ENCODE measurements at regions not wholly inside any gene's neighbourhood (a gene's known extent, or its start where the extent isn't known, plus 50 kb on each side); places are given as distances from the start of the nearest gene placed in this dataset.

DNA sequence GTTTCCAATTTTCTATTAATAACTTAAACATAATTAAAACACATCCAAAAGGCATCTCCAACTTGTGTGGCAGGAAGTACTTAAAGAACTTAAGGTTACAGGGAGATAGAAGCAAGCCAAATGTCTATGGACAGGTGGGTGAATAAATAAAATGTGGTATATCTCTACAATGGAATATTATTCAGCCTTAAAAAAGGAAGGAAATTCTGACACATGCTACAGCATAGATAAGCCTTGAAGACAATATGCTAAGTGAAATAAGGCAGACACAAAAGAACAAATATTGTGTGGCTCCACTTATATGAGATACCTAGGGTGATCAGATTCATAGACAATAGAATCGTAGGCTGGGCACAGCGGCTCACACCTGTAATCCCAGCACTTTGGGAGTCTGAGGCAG is 109.6 kb downstream of the WT1 start:
- Mint-ChIP-seq H3K4me1 (no peaks in the 10 kb centered on the region), H3K27ac (no peak overlapping the region), H3K9me3 (no peaks in the 10 kb centered on the region), H3K4me3 (no peak overlapping the region), H3K27me3 (peaks cover 15 to 20% of the 10 kb centered on the region in 2 donors), H3K36me3 (no peaks in the 10 kb centered on the region)
- ATAC-seq (replicated peaks) = no peak
- DNase-seq = no peak

DNA sequence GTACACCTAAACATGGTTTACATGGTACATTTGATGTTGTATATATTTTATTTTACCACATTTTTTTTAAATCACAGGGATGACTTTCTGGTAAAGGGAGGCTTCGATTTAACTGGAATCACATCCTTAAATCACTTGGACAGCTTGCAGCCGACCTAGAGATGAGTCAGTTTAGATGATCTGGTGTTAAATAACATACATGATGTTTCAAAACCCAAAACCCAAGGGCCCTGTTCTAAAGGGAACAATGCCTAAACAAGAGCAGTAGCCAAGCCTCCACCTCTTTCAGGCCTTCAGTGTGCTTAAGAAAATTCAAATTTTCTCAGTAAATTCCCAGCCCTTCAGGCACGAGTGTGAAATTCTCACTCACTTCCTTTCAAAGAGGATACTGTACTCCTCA is 108.8 kb downstream of the WT1 start:
- no peak overlapping the region for H3K4me3 Mint-ChIP-seq
- DNase-seq = no peak
- no peak overlapping the region for H3K27ac Mint-ChIP-seq
- H3K27me3 Mint-ChIP-seq = peaks cover 22 to 26% of the 10 kb centered on the region in 2 donors
- H3K9me3 Mint-ChIP-seq = no peaks in the 10 kb centered on the region
- H3K36me3 Mint-ChIP-seq = no peaks in the 10 kb centered on the region
- no peaks in the 10 kb centered on the region for H3K4me1 Mint-ChIP-seq
- no peak for ATAC-seq (replicated peaks)

- no peaks in the 10 kb centered on the region for H3K36me3 Mint-ChIP-seq
- peaks cover 5 to 9% of the 10 kb centered on the region in 2 donors for H3K4me1 Mint-ChIP-seq
- no peak overlapping the region for H3K4me3 Mint-ChIP-seq
- DNase-seq = no peak
- no peak for ATAC-seq (replicated peaks)
- no peaks in the 10 kb centered on the region for H3K9me3 Mint-ChIP-seq
- H3K27me3 Mint-ChIP-seq = peaks cover 29 to 36% of the 10 kb centered on the region in 2 donors
- H3K27ac Mint-ChIP-seq = no peak overlapping the region
Measured at GRCh38 chr11:32328392-32328791, 106.9 kb downstream of the WT1 start.

DNA sequence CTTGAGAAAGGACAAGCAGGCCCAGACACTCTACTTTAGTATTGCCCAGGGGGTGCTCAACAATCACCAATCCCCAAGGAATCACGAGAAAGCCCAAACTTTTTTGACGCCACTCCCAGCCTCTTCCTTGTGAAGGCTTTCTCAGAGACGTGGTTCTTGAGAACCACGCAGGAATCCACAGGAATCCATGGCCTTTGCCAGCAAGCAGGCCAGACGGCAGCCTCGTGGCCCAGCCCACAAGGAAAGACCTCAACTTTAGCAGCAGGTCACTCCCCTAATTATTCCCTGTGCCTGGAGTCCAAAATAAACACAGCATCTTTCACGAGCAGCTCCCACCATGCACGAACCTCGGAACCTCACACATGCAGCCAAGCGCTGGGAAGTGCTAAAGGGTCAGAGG is 104.2 kb downstream of the WT1 start:
- H3K4me1 Mint-ChIP-seq = peaks cover 9 to 16% of the 10 kb centered on the region in 2 donors
- peaks cover 4 to 5% of the 10 kb centered on the region in 2 donors for H3K9me3 Mint-ChIP-seq
- H3K4me3 Mint-ChIP-seq = no peak overlapping the region
- H3K27ac Mint-ChIP-seq = no peak overlapping the region
- H3K36me3 Mint-ChIP-seq = peaks cover 3 to 4% of the 10 kb centered on the region in 2 donors
- ATAC-seq (replicated peaks) = no peak
- H3K27me3 Mint-ChIP-seq = peaks cover 41 to 48% of the 10 kb centered on the region in 2 donors
- no peak for DNase-seq

- Mint-ChIP-seq H3K9me3 (peaks cover 4 to 5% of the 10 kb centered on the region in 2 donors), H3K4me1 (peaks cover 9 to 16% of the 10 kb centered on the region in 2 donors), H3K27me3 (peaks cover 41 to 48% of the 10 kb centered on the region in 2 donors), H3K4me3 (no peak overlapping the region), H3K36me3 (peaks cover 3 to 4% of the 10 kb centered on the region in 2 donors), H3K27ac (no peak overlapping the region)
- ATAC-seq (replicated peaks) (no peak), DNase-seq (no peak)
Measured at GRCh38 chr11:32331792-32332191, 103.5 kb downstream of the WT1 start.

DNA sequence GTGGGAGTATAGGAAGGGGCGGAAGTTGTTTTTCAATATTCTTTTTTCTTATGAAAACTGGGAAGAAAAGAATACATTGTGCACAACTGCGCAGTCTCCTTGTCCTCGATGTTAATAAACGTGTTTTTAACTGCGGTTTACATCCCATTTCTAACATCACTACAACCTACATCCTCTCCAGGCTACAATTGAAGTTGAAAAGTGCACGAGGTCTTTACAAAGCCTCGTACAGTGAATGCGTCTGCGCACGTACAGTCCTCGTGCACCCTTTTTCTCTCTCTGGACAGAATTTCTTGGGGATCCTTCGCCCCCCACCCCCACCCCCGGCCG is 102.4 kb downstream of the WT1 start:
- Mint-ChIP-seq H3K9me3 (peaks cover 4 to 5% of the 10 kb centered on the region in 2 donors), H3K27me3 (peaks cover 47 to 54% of the 10 kb centered on the region in 2 donors), H3K36me3 (peaks cover 3 to 4% of the 10 kb centered on the region in 2 donors), H3K27ac (peak overlapping the region; percentile 31), H3K4me3 (peak overlapping the region; percentile 77 to 80), H3K4me1 (peaks cover 9 to 16% of the 10 kb centered on the region in 2 donors)
- no peak for DNase-seq
- ATAC-seq (replicated peaks) = peak; percentile 33 to 48

- H3K4me1 Mint-ChIP-seq = peaks cover 9 to 16% of the 10 kb centered on the region in 2 donors
- peaks cover 3 to 4% of the 10 kb centered on the region in 2 donors for H3K36me3 Mint-ChIP-seq
- H3K4me3 Mint-ChIP-seq = peak overlapping the region; percentile 77 to 80
- peaks cover 4 to 5% of the 10 kb centered on the region in 2 donors for H3K9me3 Mint-ChIP-seq
- H3K27ac Mint-ChIP-seq = peak overlapping the region; percentile 31
- peak; percentile 68 to 72 for ATAC-seq (replicated peaks)
- DNase-seq = peak; percentile 21
- peaks cover 47 to 54% of the 10 kb centered on the region in 2 donors for H3K27me3 Mint-ChIP-seq
Measured at GRCh38 chr11:32333320-32333991, 101.9 kb downstream of the WT1 start.

- Mint-ChIP-seq H3K4me3 (no peak overlapping the region), H3K27me3 (peaks cover 43 to 54% of the 10 kb centered on the region in 2 donors), H3K27ac (no peak overlapping the region), H3K9me3 (peaks cover 4 to 5% of the 10 kb centered on the region in 2 donors), H3K36me3 (peaks cover 3 to 4% of the 10 kb centered on the region in 2 donors), H3K4me1 (peaks cover 9 to 16% of the 10 kb centered on the region in 2 donors)
- DNase-seq (no peak), ATAC-seq (replicated peaks) (no peak)
Measured at GRCh38 chr11:32334822-32335221, 100.5 kb downstream of the WT1 start.
